GM12891 (cell line): ENCODE measurements at regions not wholly inside any gene's neighbourhood (a gene's known extent, or its start where the extent isn't known, plus 50 kb on each side); places are given as distances from the start of the nearest gene placed in this dataset.

Experiments used
- POLR2A ChIP-seq: IDR thresholded peaks from 2 replicates; pipeline ENCODE4 v1.6.1; 2011; ENCODE audit warnings: low read depth, low read length, control low read depth
- POLR2AphosphoS5 ChIP-seq: IDR thresholded peaks from 2 replicates; pipeline ENCODE4 v1.6.1; 2011; ENCODE audit warnings: low read depth, low read length, control low read depth
- SPI1 ChIP-seq: IDR thresholded peaks from 2 replicates; pipeline ENCODE4 v1.6.1; 2011; ENCODE audit warnings: low read depth, low read length, control low read depth
- TAF1 ChIP-seq: IDR thresholded peaks from 2 replicates; pipeline ENCODE4 v1.6.1; 2011; ENCODE audit warnings: low read depth, low read length, control low read depth

GRCh38 chr5:3962113-3962512 lies 366.5 kb downstream of the IRX1 start:
- no peak for TF ChIP-seq POLR2AphosphoS5
- no peak for TF ChIP-seq POLR2A
- TF ChIP-seq SPI1, result no peak
- no peak for TF ChIP-seq TAF1
